ENCODE measurements at regions not wholly inside any gene's neighbourhood (a gene's known extent, or its start where the extent isn't known, plus 50 kb on each side); places are given as distances from the start of the nearest gene placed in this dataset.

- DNase-seq (ENCODE audit: low read depth in 3 of 3): no peak
Measured at GRCh38 chr5:125499636-125500332, 753.3 kb upstream of the ZNF608 start.

- DNase-seq (ENCODE audit: low read depth in 3 of 3): no peak
Measured at GRCh38 chr5:125501396-125501795, 755.0 kb upstream of the ZNF608 start.

GRCh38 chr5:125503946-125504345 is 757.5 kb upstream of the ZNF608 start:
- DNase-seq (ENCODE audit: low read depth in 3 of 3): no peak

- DNase-seq (ENCODE audit: low read depth in 3 of 3): no peak
Measured at GRCh38 chr5:125505115-125505514, 758.7 kb upstream of the ZNF608 start.

GRCh38 chr5:125506124-125506523 is 759.7 kb upstream of the ZNF608 start:
- no peak for DNase-seq (ENCODE audit: low read depth in 3 of 3)

GRCh38 chr5:125508225-125508624 is 761.8 kb upstream of the ZNF608 start:
- DNase-seq (ENCODE audit: low read depth in 3 of 3): no peak

- no peak for DNase-seq (ENCODE audit: low read depth in 3 of 3)
Measured at GRCh38 chr5:125510651-125511050, 764.2 kb upstream of the ZNF608 start.

- no peak for DNase-seq (ENCODE audit: low read depth in 3 of 3)
Measured at GRCh38 chr5:125517973-125518550, 771.6 kb upstream of the ZNF608 start.

GRCh38 chr5:125521289-125521688 is 774.9 kb upstream of the ZNF608 start:
- no peak for DNase-seq (ENCODE audit: low read depth in 3 of 3)

GRCh38 chr5:125525356-125525755 is 778.9 kb upstream of the ZNF608 start:
- no peak for DNase-seq (ENCODE audit: low read depth in 3 of 3)

- no peak for DNase-seq (ENCODE audit: low read depth in 3 of 3)
Measured at GRCh38 chr5:125526966-125527365, 780.5 kb upstream of the ZNF608 start.

- DNase-seq (ENCODE audit: low read depth in 3 of 3): no peak
Measured at GRCh38 chr5:125528881-125529280, 782.4 kb upstream of the ZNF608 start.

- DNase-seq (ENCODE audit: low read depth in 3 of 3): no peak
Measured at GRCh38 chr5:125530833-125531615, 784.6 kb upstream of the ZNF608 start.

- DNase-seq (ENCODE audit: low read depth in 3 of 3): no peak
Measured at GRCh38 chr5:125536095-125536494, 789.7 kb upstream of the ZNF608 start.

- no peak for DNase-seq (ENCODE audit: low read depth in 3 of 3)
Measured at GRCh38 chr5:125536582-125536981, 790.1 kb upstream of the ZNF608 start.

GRCh38 chr5:125537661-125538060 is 791.2 kb upstream of the ZNF608 start:
- no peak for DNase-seq (ENCODE audit: low read depth in 3 of 3)

GRCh38 chr5:125538469-125538868 is 792.0 kb upstream of the ZNF608 start:
- no peak for DNase-seq (ENCODE audit: low read depth in 3 of 3)

GRCh38 chr5:125541085-125541484 is 794.6 kb upstream of the ZNF608 start:
- DNase-seq (ENCODE audit: low read depth in 3 of 3): no peak

- no peak for DNase-seq (ENCODE audit: low read depth in 3 of 3)
Measured at GRCh38 chr5:125549322-125549911, 803.0 kb upstream of the ZNF608 start.

GRCh38 chr5:125550274-125550673 is 803.8 kb upstream of the ZNF608 start:
- DNase-seq (ENCODE audit: low read depth in 3 of 3): no peak

- DNase-seq (ENCODE audit: low read depth in 3 of 3): no peak
Measured at GRCh38 chr5:125551246-125551645, 804.8 kb upstream of the ZNF608 start.

GRCh38 chr5:125551797-125552196 is 805.4 kb upstream of the ZNF608 start:
- DNase-seq (ENCODE audit: low read depth in 3 of 3): no peak

- no peak for DNase-seq (ENCODE audit: low read depth in 3 of 3)
Measured at GRCh38 chr5:125552486-125552885, 806.0 kb upstream of the ZNF608 start.

Measured in stimulated activated CD4-positive, alpha-beta T cell treated with anti-CD3 and anti-CD28 coated beads, TNF-alpha, amount 100 ng/mL, for 24 hours (primary cell).